GM18858 (cell line): ENCODE measurements at regions not wholly inside any gene's neighbourhood (a gene's known extent, or its start where the extent isn't known, plus 50 kb on each side); places are given as distances from the start of the nearest gene placed in this dataset.

Source experiments
- ATAC-seq: cut with Tn5 transposase; IDR thresholded peaks from one replicate; pipeline ENCODE4 v1.9.1; 2021; ENCODE audit not compliant: unreplicated experiment

- no peak for ATAC-seq
Measured at GRCh38 chr7:15938115-15938514, 251.6 kb upstream of the MEOX2 start.

- no peak for ATAC-seq
Measured at GRCh38 chr7:15937571-15937970, 251.1 kb upstream of the MEOX2 start.

- ATAC-seq = no peak
Measured at GRCh38 chr7:15936991-15937390, 250.5 kb upstream of the MEOX2 start.

GRCh38 chr7:15932318-15932717 is 245.8 kb upstream of the MEOX2 start:
- no peak for ATAC-seq

- ATAC-seq = no peak
Measured at GRCh38 chr7:15929411-15929810, 242.9 kb upstream of the MEOX2 start.

GRCh38 chr7:15925608-15926007 is 239.1 kb upstream of the MEOX2 start:
- peak; percentile 60 for ATAC-seq

GRCh38 chr7:15924910-15925309 is 238.4 kb upstream of the MEOX2 start:
- ATAC-seq = no peak

- no peak for ATAC-seq
Measured at GRCh38 chr7:15922002-15922401, 235.5 kb upstream of the MEOX2 start.

- ATAC-seq = no peak
Measured at GRCh38 chr7:15921576-15921975, 235.1 kb upstream of the MEOX2 start.

GRCh38 chr7:15920953-15921352 is 234.5 kb upstream of the MEOX2 start:
- ATAC-seq = no peak

GRCh38 chr7:15916681-15917380 is 230.3 kb upstream of the MEOX2 start:
- no peak for ATAC-seq

- no peak for ATAC-seq
Measured at GRCh38 chr7:15915686-15916293, 229.3 kb upstream of the MEOX2 start.

- ATAC-seq = no peak
Measured at GRCh38 chr7:15914611-15915010, 228.1 kb upstream of the MEOX2 start.

GRCh38 chr7:15906436-15906835 is 220.0 kb upstream of the MEOX2 start:
- no peak for ATAC-seq

GRCh38 chr7:15905251-15906040 is 219.0 kb upstream of the MEOX2 start:
- ATAC-seq = no peak

- ATAC-seq = no peak
Measured at GRCh38 chr7:15891151-15891881, 204.8 kb upstream of the MEOX2 start.

- no peak for ATAC-seq
Measured at GRCh38 chr7:15889507-15889906, 203.0 kb upstream of the MEOX2 start.

GRCh38 chr7:15888090-15888489 is 201.6 kb upstream of the MEOX2 start:
- ATAC-seq = no peak

- ATAC-seq = no peak
Measured at GRCh38 chr7:15886626-15887025, 200.1 kb upstream of the MEOX2 start.

GRCh38 chr7:15885678-15886077 is 199.2 kb upstream of the MEOX2 start:
- ATAC-seq = no peak

GRCh38 chr7:15874774-15875173 is 188.3 kb upstream of the MEOX2 start:
- ATAC-seq = no peak
